ENCODE measurements at regions not wholly inside any gene's neighbourhood (a gene's known extent, or its start where the extent isn't known, plus 50 kb on each side); places are given as distances from the start of the nearest gene placed in this dataset.

- no peak for DNase-seq (ENCODE audit: low spot score, unreplicated experiment)
- H3K9me3 Mint-ChIP-seq (ENCODE audit: low read depth) = no peaks in the 10 kb centered on the region
Observed at GRCh38 chr4:140256941-140257340, 103.0 kb upstream of the MAML3 start.

GRCh38 chr4:140256335-140256734 lies 102.4 kb upstream of the MAML3 start:
- H3K4me3 Mint-ChIP-seq (ENCODE audit: low read depth) = no peak overlapping the region
- peaks cover 30% of the 10 kb centered on the region for H3K4me1 Mint-ChIP-seq (ENCODE audit: low read depth)
- H3K36me3 Mint-ChIP-seq (ENCODE audit: insufficient read depth) = no peaks in the 10 kb centered on the region
- H3K9me3 Mint-ChIP-seq (ENCODE audit: low read depth) = no peaks in the 10 kb centered on the region
- DNase-seq (ENCODE audit: low spot score, unreplicated experiment) = no peak
- TF ChIP-seq, protein P1, sequence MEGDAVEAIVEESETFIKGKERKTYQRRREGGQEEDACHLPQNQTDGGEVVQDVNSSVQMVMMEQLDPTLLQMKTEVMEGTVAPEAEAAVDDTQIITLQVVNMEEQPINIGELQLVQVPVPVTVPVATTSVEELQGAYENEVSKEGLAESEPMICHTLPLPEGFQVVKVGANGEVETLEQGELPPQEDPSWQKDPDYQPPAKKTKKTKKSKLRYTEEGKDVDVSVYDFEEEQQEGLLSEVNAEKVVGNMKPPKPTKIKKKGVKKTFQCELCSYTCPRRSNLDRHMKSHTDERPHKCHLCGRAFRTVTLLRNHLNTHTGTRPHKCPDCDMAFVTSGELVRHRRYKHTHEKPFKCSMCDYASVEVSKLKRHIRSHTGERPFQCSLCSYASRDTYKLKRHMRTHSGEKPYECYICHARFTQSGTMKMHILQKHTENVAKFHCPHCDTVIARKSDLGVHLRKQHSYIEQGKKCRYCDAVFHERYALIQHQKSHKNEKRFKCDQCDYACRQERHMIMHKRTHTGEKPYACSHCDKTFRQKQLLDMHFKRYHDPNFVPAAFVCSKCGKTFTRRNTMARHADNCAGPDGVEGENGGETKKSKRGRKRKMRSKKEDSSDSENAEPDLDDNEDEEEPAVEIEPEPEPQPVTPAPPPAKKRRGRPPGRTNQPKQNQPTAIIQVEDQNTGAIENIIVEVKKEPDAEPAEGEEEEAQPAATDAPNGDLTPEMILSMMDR (IDR thresholded peaks at IDR 0.05; ENCODE audit: unreplicated experiment) = no peak
- no peak overlapping the region for H3K27ac Mint-ChIP-seq
- H3K27me3 Mint-ChIP-seq = no peaks in the 10 kb centered on the region

More at GRCh38 chr4:140256941-140257340, 103.0 kb upstream of the MAML3 start:
- Mint-ChIP-seq H3K27ac (no peak overlapping the region), H3K36me3 (ENCODE audit: insufficient read depth) (no peaks in the 10 kb centered on the region), H3K4me1 (ENCODE audit: low read depth) (peaks cover 24% of the 10 kb centered on the region), H3K27me3 (peaks cover 3% of the 10 kb centered on the region), H3K4me3 (ENCODE audit: low read depth) (no peak overlapping the region)
- TF ChIP-seq, protein P1 (IDR thresholded peaks at IDR 0.05; ENCODE audit: unreplicated experiment) = no peak

DNA sequence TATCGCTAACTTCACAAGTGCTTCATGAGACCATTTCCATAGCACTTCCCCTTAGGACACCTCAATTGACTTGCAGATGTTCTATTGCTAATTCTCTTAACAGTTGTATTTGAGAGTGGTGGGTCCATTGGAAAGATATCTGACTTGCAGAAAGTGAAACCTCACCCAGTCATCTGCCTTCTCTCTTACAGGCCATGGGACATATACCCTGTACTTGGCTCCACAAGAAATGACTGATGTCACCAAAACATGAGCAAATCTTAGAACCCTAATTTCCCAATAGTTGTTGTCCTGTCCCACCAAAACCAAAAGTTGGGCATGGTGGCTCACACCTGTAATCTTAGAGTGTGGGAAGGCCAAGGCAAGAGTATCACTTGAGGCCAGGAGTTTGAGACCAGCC lies 101.9 kb upstream of the MAML3 start:
- Mint-ChIP-seq H3K9me3 (ENCODE audit: low read depth) (no peaks in the 10 kb centered on the region), H3K4me1 (ENCODE audit: low read depth) (peaks cover 32% of the 10 kb centered on the region), H3K36me3 (ENCODE audit: insufficient read depth) (no peaks in the 10 kb centered on the region), H3K4me3 (ENCODE audit: low read depth) (no peak overlapping the region), H3K27ac (no peak overlapping the region), H3K27me3 (no peaks in the 10 kb centered on the region)
- DNase-seq (ENCODE audit: low spot score, unreplicated experiment) = no peak
- TF ChIP-seq, protein P1 (IDR thresholded peaks at IDR 0.05; ENCODE audit: unreplicated experiment) = no peak

DNA sequence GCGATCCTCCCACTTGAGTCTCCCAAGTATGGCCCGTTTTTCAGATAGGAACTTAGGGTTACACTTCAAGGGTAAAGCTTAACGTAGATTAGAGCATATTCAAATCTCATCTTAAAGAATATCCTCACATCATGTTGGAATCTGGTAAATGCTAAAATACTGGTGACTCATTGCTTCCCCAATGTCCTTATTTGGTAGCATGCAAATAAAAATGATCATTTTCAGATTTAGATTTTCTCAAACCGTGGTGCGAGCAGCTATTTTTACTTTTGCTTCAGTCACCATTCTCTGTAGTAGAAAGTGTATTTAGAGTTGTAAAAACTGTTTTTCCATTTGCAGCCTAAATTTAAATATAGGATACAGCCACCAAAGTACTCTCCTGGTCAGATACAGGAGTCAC lies 101.5 kb upstream of the MAML3 start:
- no peak overlapping the region for H3K27ac Mint-ChIP-seq
- peaks cover 36% of the 10 kb centered on the region for H3K4me1 Mint-ChIP-seq (ENCODE audit: low read depth)

GRCh38 chr4:140254651-140255299 lies 100.8 kb upstream of the MAML3 start:
- H3K27me3 Mint-ChIP-seq = no peaks in the 10 kb centered on the region
- H3K27ac Mint-ChIP-seq = no peak overlapping the region
- H3K4me3 Mint-ChIP-seq (ENCODE audit: low read depth) = no peak overlapping the region
- DNase-seq (ENCODE audit: low spot score, unreplicated experiment) = no peak
- H3K36me3 Mint-ChIP-seq (ENCODE audit: insufficient read depth) = no peaks in the 10 kb centered on the region
- H3K9me3 Mint-ChIP-seq (ENCODE audit: low read depth) = no peaks in the 10 kb centered on the region
- H3K4me1 Mint-ChIP-seq (ENCODE audit: low read depth) = peaks cover 40% of the 10 kb centered on the region
- TF ChIP-seq, protein P1 (IDR thresholded peaks at IDR 0.05; ENCODE audit: unreplicated experiment) = no peak

More for the DNA sequence above, 101.5 kb upstream of the MAML3 start:
- DNase-seq (ENCODE audit: low spot score, unreplicated experiment) = no peak
- TF ChIP-seq, protein P1 (IDR thresholded peaks at IDR 0.05; ENCODE audit: unreplicated experiment) = no peak
- H3K4me3 Mint-ChIP-seq (ENCODE audit: low read depth) = no peak overlapping the region
- H3K9me3 Mint-ChIP-seq (ENCODE audit: low read depth) = no peaks in the 10 kb centered on the region
- no peaks in the 10 kb centered on the region for H3K36me3 Mint-ChIP-seq (ENCODE audit: insufficient read depth)
- no peaks in the 10 kb centered on the region for H3K27me3 Mint-ChIP-seq

Data from progenitor cell of endocrine pancreas (in vitro differentiated cells).